SJCRH30 (cell line): ENCODE measurements at regions not wholly inside any gene's neighbourhood (a gene's known extent, or its start where the extent isn't known, plus 50 kb on each side); places are given as distances from the start of the nearest gene placed in this dataset.
A peak's percentile ranks its signal among the peaks of the same experiment; 100 is the strongest.

Experiments used
- DNase-seq, 2 experiments: peaks; one replicate each; pipeline ENCODE4 v3.0.0-alpha.2; 2015 to 2020
- H3K27ac ChIP-seq: fragments of 250-450 bp; sonication (Bioruptor Pico); 2 replicates; pipeline ENCODE4 v1.5.1; 2020; ENCODE audit warnings: mild to moderate bottlenecking, moderate library complexity
- H3K27me3 ChIP-seq: fragments of 250-450 bp; sonication (Bioruptor Pico); 2 replicates; pipeline ENCODE4 v1.5.1; 2020; ENCODE audit warnings: mild to moderate bottlenecking, moderate library complexity
- H3K36me3 ChIP-seq: fragments of 250-450 bp; sonication (Bioruptor Pico); 2 replicates; pipeline ENCODE4 v1.5.1; 2020; ENCODE audit warnings: mild to moderate bottlenecking, moderate library complexity
- H3K4me1 ChIP-seq: fragments of 250-450 bp; sonication (Bioruptor Pico); 2 replicates; pipeline ENCODE4 v1.5.1; 2020; ENCODE audit warnings: mild to moderate bottlenecking, moderate library complexity
- H3K4me3 ChIP-seq: fragments of 250-450 bp; sonication (Bioruptor Pico); 2 replicates; pipeline ENCODE4 v1.5.1; 2020; ENCODE audit warnings: mild to moderate bottlenecking, moderate library complexity
- H3K9me3 ChIP-seq: fragments of 250-450 bp; sonication (Bioruptor Pico); replicated peaks from 2 replicates; pipeline ENCODE4 v1.5.1; 2020; ENCODE audit warnings: mild to moderate bottlenecking, moderate library complexity

DNA sequence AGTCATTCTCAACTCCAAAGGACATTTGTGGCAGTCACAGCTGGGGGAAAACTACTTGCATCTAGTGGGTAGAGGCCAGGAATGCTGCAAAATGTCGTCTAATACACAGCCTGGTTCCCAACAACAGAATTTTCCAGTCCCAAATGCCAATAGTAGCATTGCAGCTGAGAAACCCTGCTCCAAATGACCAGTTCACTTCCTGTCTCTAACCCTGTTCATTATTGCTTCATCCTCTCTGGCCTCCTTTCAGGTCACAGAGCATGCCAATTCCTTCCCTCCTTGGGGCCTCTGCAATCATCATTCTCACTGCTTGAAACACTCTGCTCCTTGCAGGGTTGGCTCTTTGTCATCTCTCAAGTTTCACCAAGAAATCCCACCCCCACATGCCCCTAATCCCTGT, 139.1 kb downstream of the IRS1 start:
- H3K27me3 ChIP-seq, result no peaks in the 10 kb centered on the region
- no peaks in the 10 kb centered on the region for H3K36me3 ChIP-seq
- H3K4me3 ChIP-seq, result no peak overlapping the region
- no peak overlapping the region for H3K27ac ChIP-seq
- no peaks in the 10 kb centered on the region; the same call in 1 of the 2 replicates for H3K9me3 ChIP-seq
- no peak for DNase-seq
- peaks cover 23% of the 10 kb centered on the region for H3K4me1 ChIP-seq

DNA sequence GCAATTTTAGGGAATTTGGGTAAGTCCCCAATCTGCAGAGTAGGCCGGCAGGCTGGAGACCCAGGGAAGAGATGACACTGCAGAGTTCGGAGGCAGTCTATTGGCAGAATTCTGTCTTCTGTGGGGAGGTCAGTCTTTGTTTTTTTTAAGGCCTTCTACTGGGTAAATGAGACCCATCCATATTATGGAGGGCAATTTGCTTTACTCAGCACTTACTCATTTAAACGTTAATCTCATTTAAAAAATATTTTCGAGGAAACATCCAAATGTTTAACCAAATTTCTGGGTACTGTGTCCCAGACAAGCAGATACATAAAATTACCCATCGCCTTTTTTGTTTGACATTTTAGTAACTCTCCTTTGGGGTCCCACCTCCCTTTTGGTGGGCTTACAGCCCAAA, 139.5 kb downstream of the IRS1 start:
- Histone ChIP-seq H3K27me3 (no peaks in the 10 kb centered on the region), H3K4me1 (peaks cover 23% of the 10 kb centered on the region), H3K9me3 (no peaks in the 10 kb centered on the region; the same call in 1 of the 2 replicates), H3K27ac (no peak overlapping the region), H3K36me3 (no peaks in the 10 kb centered on the region), H3K4me3 (no peak overlapping the region)
- no peak for DNase-seq

GRCh38 chr2:226659410-226659809, 140.2 kb downstream of the IRS1 start:
- H3K36me3 ChIP-seq, result no peaks in the 10 kb centered on the region
- no peaks in the 10 kb centered on the region for H3K27me3 ChIP-seq
- H3K27ac ChIP-seq, result no peak overlapping the region
- peaks cover 23% of the 10 kb centered on the region for H3K4me1 ChIP-seq
- no peak for DNase-seq
- H3K9me3 ChIP-seq, result no peaks in the 10 kb centered on the region; the same call in 1 of the 2 replicates
- H3K4me3 ChIP-seq, result no peak overlapping the region

- peaks cover 23% of the 10 kb centered on the region for H3K4me1 ChIP-seq
- no peak overlapping the region for H3K4me3 ChIP-seq
- H3K27me3 ChIP-seq, result no peaks in the 10 kb centered on the region
- H3K27ac ChIP-seq, result no peak overlapping the region
- no peaks in the 10 kb centered on the region; the same call in 1 of the 2 replicates for H3K9me3 ChIP-seq
- no peaks in the 10 kb centered on the region for H3K36me3 ChIP-seq
- peak; percentile 26 to 68 for DNase-seq
Observed at GRCh38 chr2:226658555-226658954, 141.1 kb downstream of the IRS1 start.

DNA sequence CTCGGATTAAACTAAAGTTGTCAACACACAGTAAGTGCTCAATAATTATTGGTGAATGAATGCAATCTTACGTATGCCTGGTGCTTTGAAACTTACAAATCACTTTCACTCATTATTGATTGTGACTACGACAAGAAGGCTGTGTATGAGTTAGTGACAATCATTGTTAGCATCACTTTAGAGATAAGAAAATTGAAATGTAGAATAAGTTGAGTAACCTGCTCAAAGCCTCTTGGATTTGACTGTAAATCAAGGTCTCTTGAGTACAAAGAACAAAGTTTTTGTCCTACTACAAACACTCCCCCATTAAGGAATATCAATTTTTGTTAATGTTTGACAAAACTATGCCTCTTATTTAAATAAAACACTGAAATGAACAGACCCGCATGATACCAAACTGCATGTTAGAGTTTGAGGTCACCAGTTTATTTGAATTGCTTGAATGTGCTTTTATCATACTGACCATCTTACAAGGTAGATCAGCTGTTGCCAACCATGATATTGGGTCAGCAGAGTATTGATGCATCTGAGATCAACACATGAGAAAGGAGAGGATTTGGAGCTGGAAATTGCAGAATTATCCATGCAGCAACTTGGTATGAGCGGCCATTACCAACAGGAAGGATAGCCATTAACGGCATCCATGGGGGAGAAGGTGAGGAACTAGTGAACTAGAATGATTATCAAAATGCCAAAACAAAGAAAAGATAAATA, 142.1 kb downstream of the IRS1 start:
- H3K36me3 ChIP-seq, result no peaks in the 10 kb centered on the region
- H3K27ac ChIP-seq, result no peak overlapping the region
- no peaks in the 10 kb centered on the region; the same call in 1 of the 2 replicates for H3K9me3 ChIP-seq
- H3K4me3 ChIP-seq, result no peak overlapping the region
- no peak for DNase-seq
- peaks cover 29% of the 10 kb centered on the region for H3K4me1 ChIP-seq
- H3K27me3 ChIP-seq, result no peaks in the 10 kb centered on the region

- no peak overlapping the region for H3K27ac ChIP-seq
- H3K27me3 ChIP-seq, result no peaks in the 10 kb centered on the region
- no peak overlapping the region for H3K4me3 ChIP-seq
- H3K9me3 ChIP-seq, result no peaks in the 10 kb centered on the region; the same call in 1 of the 2 replicates
- peaks cover 26% of the 10 kb centered on the region for H3K4me1 ChIP-seq
- DNase-seq, result no peak
- no peaks in the 10 kb centered on the region for H3K36me3 ChIP-seq
Observed at GRCh38 chr2:226656367-226656766, 143.3 kb downstream of the IRS1 start.

- Histone ChIP-seq H3K27me3 (no peaks in the 10 kb centered on the region), H3K4me1 (peaks cover 26% of the 10 kb centered on the region), H3K9me3 (no peaks in the 10 kb centered on the region; the same call in 1 of the 2 replicates), H3K27ac (no peak overlapping the region), H3K36me3 (no peaks in the 10 kb centered on the region), H3K4me3 (no peak overlapping the region)
- no peak for DNase-seq
Observed at GRCh38 chr2:226655871-226656270, 143.7 kb downstream of the IRS1 start.

- peak overlapping the region; percentile 32; the same call in 1 of the 2 replicates for H3K27ac ChIP-seq
- H3K36me3 ChIP-seq, result no peaks in the 10 kb centered on the region
- peaks cover 29% of the 10 kb centered on the region for H3K4me1 ChIP-seq
- no peak overlapping the region for H3K4me3 ChIP-seq
- H3K27me3 ChIP-seq, result no peaks in the 10 kb centered on the region
- peak in 1 of 2 experiments; percentile 18 for DNase-seq
- H3K9me3 ChIP-seq, result peaks cover 3% of the 10 kb centered on the region; the same call in 1 of the 2 replicates
Observed at GRCh38 chr2:226652983-226653765, 146.4 kb downstream of the IRS1 start.

DNA sequence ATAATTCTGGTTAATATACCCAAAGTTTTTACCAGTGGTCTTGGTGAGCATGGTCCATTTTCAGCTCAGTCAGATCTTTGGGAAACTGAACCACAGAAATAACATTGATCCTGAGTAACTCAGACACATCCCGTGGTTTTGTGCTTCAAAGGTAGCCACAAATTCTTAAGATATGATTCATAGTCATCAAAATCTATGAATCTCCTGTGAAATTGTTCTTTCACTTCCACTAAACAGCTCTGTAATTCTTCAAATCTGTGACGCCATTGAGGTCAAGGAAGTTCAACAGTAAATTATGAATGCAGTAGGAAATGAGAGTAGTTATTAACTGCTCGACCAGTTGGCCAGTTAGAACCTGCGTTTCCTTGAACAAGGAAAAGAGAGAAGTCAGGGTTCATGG, 147.3 kb downstream of the IRS1 start:
- no peaks in the 10 kb centered on the region for H3K27me3 ChIP-seq
- peak overlapping the region; percentile 32 for H3K27ac ChIP-seq
- no peak overlapping the region for H3K4me3 ChIP-seq
- no peaks in the 10 kb centered on the region for H3K36me3 ChIP-seq
- H3K4me1 ChIP-seq, result peaks cover 27% of the 10 kb centered on the region
- peak in 1 of 2 experiments; percentile 51 for DNase-seq
- H3K9me3 ChIP-seq, result peaks cover 3% of the 10 kb centered on the region; the same call in 1 of the 2 replicates

DNA sequence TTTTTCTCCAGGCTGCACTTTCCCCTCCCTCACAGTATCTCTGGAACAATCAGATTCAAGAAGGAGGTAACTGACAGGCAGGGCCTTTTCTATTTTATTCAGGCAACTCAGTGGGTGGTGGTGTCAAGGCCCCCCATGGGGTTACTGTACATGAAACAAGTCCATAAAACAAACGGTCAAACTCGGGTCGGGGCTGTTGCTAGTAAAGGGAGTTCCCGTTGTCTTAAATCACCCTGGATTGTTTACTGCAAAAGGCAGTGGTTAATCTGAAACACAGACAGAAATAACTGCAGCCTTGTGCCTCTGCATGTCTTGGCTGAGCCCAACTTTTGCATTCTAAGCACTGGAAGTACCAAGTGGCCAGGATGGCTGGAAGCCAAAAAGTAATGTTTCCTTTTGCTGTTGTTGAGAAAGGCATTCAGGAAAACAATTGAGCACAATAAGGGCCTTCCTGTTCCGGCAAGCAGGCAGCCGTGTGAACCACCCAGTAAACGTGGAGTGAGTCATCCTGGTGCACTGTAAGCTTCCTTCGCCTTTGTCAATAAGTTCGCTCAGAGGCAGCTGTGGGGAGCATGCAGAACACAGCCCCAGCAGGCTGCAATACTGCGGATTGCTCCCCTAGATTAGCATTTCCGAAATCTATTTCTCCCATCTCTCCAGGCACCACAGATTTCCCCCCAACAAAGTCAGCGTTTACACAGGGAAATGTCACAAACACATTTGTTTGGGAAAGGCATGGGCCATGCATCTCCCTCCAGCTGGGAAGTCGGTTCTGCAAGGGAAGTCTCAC, 149.6 kb downstream of the IRS1 start:
- Histone ChIP-seq H3K36me3 (no peaks in the 10 kb centered on the region), H3K4me3 (peak overlapping the region; percentile 22), H3K27ac (peak overlapping the region; percentile 69), H3K27me3 (no peaks in the 10 kb centered on the region), H3K9me3 (0 out of 2 replicates have a peak, but pooled peaks cover 3% of the 10 kb centered on the region), H3K4me1 (peaks cover 27% of the 10 kb centered on the region)
- peak; percentile 87 to 91 for DNase-seq

GRCh38 chr2:226649201-226649600, 150.4 kb downstream of the IRS1 start:
- no peaks in the 10 kb centered on the region for H3K36me3 ChIP-seq
- peaks cover 3% of the 10 kb centered on the region; the same call in 1 of the 2 replicates for H3K9me3 ChIP-seq
- no peak overlapping the region for H3K4me3 ChIP-seq
- no peak for DNase-seq
- H3K27me3 ChIP-seq, result no peaks in the 10 kb centered on the region
- peaks cover 27% of the 10 kb centered on the region for H3K4me1 ChIP-seq
- H3K27ac ChIP-seq, result no peak overlapping the region; the same call in 1 of the 2 replicates

- H3K27me3 ChIP-seq, result no peaks in the 10 kb centered on the region
- no peak overlapping the region for H3K4me3 ChIP-seq
- no peak for DNase-seq
- H3K27ac ChIP-seq, result no peak overlapping the region
- peaks cover 3% of the 10 kb centered on the region; the same call in 1 of the 2 replicates for H3K9me3 ChIP-seq
- H3K36me3 ChIP-seq, result no peaks in the 10 kb centered on the region
- H3K4me1 ChIP-seq, result peaks cover 25% of the 10 kb centered on the region
Observed at GRCh38 chr2:226647621-226648518, 151.8 kb downstream of the IRS1 start.

DNA sequence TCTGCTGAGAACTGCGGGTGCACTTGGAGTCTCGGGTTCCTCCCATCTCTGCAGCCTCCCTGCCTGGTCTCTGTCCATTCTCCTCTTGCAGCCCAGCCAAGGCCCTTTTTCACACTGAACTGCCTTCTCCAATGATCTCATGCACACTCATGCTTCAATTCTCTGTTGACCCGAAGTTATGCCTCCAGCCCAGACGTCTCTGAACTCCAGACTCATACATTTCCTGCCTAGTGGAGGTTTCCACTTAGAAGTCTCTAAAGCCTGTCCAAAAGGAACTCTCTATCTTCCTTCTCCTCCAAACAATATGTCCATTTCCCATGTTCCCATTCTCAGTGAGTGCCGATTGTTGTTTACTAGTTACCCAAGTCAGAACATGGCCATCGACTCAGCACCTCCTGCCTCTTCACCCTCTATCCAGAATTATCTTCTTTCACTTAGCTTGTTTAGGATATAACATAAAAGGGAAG, 155.2 kb downstream of the IRS1 start:
- H3K36me3 ChIP-seq, result no peaks in the 10 kb centered on the region
- H3K27ac ChIP-seq, result no peak overlapping the region
- H3K27me3 ChIP-seq, result no peaks in the 10 kb centered on the region
- H3K4me1 ChIP-seq, result peaks cover under 1% of the 10 kb centered on the region; the same call in 1 of the 2 replicates
- no peak overlapping the region for H3K4me3 ChIP-seq
- peaks cover 17% of the 10 kb centered on the region for H3K9me3 ChIP-seq
- no peak for DNase-seq

- H3K27me3 ChIP-seq, result no peaks in the 10 kb centered on the region
- H3K27ac ChIP-seq, result no peak overlapping the region
- no peak overlapping the region for H3K4me3 ChIP-seq
- H3K4me1 ChIP-seq, result no peaks in the 10 kb centered on the region
- DNase-seq, result no peak
- peaks cover 15% of the 10 kb centered on the region for H3K9me3 ChIP-seq
- no peaks in the 10 kb centered on the region for H3K36me3 ChIP-seq
Observed at GRCh38 chr2:226643946-226644282, 155.7 kb downstream of the IRS1 start.
